ENCODE measurements at regions not wholly inside any gene's neighbourhood (a gene's known extent, or its start where the extent isn't known, plus 50 kb on each side); places are given as distances from the start of the nearest gene placed in this dataset.

DNA sequence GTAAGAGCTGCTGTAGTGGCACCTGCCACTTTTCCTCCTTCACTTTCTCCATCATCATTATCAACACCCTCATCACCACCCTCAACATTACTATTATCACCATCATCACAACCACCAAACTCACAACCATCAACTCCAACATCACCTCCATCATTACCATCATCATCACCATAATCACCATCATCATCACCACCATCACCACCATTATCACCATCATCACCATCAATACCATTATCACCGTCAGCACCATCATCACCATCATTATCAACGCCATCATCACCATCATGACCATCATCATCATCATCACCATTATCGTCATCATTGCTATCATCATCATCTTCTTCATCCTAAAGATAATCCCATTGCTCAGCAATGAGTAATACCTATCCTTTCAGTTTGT is 255.8 kb downstream of the CYRIA start:
- DNase-seq (ENCODE audit: low spot score) = no peak

DNA sequence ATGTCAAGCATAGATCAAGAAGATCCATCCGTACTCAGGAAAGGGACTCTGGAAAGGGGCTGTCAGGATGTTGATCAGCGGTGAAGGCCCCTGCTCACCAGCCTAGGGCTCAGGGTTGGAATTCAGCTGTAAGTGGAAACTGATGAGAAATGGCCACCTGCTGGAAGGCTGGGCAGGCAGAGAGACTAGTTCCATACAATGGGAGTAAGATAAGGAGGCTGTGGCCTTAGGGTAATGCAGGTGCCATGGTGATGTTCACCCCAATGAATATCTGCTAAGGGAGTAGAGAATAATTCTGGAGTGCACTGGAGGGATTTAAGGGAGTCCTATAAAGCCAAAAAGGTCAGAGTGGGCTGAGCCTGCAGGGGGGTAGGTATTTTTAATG is 256.6 kb downstream of the CYRIA start:
- no peak for DNase-seq (ENCODE audit: low spot score)

DNA sequence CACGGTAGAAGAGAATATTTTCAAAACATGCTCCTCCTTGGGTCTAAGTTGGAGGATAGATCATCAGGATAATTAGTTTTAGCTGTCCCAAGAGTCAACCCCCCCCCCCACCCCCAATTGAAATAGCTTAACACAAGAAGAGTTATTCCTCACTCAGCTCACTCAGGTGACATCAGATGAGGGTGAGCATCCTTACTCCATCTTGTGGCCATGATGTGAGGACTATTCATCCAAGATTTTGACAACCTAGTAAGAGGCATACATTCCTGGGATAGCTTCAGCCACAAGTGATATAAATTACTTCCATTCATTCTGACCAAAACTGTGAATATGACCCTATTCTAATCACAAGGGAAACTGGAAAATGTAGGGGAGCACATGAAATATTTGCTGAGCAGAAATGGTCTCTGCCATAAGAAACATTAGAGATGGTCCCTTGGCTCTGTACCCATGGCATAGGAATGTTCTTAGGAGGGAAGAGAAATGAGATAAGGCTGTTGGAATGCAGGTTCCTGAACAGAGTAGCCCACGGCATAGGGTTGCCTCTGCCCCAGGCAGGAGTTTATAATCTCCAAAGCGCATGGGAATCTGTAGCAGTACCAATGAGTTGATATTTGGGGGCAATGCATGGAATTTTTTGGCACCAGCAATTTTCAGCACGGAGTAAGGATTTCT is 257.2 kb downstream of the CYRIA start:
- DNase-seq (ENCODE audit: low spot score) = no peak

DNA sequence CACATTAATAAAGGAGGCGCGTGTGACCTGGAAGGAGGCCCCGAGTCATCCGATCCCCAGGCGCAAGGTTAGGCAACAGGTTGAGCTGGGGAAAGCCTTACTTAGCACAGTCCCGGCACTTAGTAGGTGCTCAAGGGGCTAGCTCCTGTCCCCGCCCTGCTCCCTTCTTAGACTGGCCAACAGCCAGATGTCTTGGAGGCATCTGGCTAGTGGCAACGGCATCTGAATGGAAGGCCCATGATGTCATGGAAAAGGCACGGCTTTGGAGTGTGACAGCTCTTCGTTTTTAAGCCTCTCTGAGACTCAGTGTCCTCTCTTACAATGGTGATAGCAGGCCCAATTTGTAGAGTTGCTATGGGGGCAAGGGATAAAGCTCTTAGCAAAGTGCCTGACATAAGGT is 258.3 kb downstream of the CYRIA start:
- DNase-seq (ENCODE audit: low spot score) = no peak

DNA sequence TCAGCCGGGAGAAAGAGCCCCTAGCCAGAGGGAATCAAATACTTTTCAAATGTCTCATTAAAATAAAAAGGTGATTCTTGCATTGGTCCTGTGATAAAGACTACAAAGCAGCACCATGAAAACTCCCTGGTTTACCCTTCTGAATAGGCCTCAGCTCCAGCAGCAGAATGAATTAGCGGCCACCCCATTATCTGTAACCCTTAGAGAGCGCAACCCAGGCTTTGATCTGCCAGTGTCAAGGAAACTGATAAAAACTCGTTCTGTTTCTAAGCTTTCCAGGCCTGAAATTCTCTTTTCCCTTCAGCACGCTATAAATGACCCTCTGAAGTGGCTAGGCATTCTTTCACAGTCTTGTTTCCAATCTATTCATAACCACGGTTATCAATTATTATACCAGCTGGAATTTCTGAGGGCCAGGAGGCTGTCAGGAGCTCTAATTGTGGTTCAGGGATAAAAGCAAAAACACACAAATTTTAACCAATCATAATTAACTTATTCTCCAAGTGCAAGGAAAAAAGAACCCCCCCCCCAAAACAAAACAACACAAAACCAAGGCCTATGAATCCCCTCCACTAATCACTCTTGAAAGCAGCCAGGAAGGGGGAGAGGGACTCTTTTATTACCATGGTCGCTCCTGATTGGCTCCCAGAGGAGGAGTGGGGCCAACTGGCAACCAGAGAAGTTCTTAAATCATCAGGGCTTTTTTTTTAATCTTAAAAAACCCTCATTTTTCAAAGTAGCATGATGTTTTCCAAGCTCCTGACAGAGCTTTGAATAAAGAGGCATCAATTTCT is 258.9 kb downstream of the CYRIA start:
- no peak for DNase-seq (ENCODE audit: low spot score)

DNA sequence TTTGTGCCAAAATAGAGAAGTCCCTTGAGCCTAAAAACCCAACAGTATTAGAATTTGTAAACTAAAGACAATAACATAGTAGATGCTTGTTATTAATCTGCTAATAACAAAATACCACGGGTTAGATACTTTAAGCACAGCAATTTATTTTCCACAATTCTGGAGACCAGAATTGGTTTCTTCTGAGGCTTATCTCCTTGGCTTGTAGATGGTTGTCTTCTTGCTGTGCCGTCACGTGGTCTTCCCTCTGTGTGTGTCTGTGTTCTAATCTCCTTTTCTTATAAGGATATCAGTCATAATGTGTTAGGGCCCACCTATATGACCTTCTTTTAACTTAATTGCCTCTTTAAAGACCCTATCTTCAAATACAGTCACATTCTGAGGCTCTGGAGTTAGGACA is 260.1 kb downstream of the CYRIA start:
- DNase-seq (ENCODE audit: low spot score) = no peak

DNA sequence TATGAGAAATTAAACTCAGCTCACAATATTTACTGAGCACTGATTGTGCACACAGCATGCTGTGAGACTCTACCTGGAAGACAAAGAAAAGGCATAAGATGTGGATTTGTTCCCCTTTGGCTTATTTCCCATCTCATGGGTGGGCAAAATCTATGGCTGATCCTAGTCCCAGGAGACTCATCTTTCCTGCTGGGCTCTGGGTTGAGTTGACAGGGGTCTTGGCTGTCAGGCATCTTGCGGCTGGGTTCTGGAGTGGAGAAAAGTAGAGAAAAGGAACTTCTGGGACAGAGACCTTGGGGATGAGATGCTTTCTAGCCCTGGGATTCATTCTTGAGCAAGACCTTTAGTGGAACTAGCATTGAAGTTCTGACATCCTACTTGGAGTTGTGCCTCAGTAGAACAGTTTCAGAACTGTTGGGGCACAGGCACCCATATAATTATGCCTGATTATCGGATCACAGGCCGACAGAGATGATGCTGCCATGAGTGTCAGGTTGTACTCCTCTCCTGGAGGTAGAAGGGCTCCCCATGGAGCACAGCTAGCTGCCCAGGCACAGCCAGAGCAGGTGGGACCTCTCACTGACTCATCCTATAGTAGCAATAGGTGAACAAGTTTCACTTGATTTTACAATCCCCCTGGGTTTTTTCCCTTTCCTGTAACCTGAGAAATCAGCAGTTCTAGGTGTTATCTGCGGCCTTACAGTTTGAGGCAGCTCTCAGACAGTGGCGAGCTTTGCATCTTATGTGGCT is 260.9 kb downstream of the CYRIA start:
- no peak for DNase-seq (ENCODE audit: low spot score)

DNA sequence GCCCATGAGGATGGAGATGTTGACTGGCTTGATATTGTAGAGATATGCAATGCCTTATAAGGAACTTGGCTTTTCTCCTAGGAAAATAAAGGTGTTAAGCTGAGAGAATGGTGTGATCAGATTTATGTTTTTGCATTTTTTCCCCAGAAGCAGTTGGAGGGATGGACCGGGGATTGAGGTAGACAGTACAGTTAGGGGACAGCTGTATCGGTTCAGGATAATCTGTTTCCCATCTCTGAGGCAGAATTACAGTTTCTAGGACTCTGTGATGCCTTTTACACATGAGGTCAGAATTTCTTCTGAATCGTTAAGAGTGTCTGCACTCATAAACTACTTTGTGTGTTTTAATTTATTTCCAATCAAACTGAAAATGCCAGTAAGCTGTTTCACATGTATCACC is 261.5 kb downstream of the CYRIA start:
- DNase-seq (ENCODE audit: low spot score) = no peak

DNA sequence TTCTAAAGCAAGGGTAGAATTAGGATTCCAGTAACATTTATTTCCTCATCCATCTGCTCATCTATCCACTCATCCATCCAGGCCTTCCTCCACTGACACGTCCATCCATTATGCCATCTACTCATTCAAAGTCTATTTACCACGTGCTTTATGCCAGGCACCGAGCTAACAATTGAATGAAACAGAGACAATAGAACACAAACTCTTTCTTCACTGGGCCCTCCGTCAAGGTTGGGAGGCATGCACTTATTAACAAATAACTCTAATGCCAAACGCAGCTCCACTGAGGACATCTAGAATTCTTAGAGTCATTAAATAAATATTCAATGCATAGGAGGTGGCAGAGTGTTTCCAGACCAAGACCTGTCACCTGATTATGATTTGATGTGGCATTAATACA is 262.7 kb downstream of the CYRIA start:
- DNase-seq (ENCODE audit: low spot score) = no peak

DNA sequence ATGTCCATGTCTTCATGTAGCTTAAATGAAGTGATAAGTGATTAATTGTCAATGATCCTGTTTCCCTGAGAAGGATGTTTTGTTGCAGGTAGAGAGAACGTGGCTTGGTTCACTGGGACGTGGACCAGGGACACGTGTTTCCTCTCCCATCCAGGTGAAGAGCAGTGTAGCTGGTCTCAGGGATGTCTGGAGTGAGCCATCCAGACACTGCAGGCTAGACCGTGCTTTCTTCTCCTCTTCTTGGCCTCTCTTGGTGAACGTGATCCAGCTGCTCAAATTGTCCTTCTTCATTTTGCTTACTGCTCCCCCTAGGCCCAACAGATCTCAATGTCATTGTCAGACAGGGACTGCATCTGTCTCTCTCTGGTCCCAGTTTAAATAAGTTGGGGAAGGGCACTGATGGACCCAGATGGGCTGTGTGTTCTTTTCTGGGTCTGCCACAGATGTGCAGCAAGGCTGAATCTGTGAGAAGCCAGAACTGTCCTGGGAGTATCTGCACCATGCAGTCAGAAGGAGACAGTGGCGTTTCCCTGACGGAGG is 263.8 kb downstream of the CYRIA start:
- no peak for DNase-seq (ENCODE audit: low spot score)

DNA sequence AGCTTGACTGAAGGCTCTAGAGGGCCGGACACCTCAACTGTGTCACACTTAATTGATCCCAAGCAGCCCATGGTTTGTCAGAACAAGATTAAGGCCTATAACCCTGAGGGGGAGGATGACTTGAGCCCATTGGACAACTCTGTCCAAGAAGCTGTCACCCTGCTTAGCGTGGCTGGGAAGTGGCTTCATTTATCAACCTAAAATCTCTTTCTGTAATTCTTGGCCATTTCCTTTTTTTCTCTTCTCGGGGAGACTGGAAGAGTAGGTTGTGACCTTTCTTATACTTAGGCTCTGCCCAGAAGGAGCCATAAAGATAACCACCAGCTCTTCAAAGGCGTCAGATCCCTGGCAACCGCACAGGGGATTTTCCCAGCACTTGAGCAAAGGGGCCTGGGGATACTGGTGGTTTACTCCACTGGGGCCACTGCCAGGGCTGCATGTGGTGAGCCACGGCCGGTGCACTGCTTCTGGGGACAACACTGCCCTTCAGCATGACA is 265.5 kb downstream of the CYRIA start:
- no peak for DNase-seq (ENCODE audit: low spot score)

DNA sequence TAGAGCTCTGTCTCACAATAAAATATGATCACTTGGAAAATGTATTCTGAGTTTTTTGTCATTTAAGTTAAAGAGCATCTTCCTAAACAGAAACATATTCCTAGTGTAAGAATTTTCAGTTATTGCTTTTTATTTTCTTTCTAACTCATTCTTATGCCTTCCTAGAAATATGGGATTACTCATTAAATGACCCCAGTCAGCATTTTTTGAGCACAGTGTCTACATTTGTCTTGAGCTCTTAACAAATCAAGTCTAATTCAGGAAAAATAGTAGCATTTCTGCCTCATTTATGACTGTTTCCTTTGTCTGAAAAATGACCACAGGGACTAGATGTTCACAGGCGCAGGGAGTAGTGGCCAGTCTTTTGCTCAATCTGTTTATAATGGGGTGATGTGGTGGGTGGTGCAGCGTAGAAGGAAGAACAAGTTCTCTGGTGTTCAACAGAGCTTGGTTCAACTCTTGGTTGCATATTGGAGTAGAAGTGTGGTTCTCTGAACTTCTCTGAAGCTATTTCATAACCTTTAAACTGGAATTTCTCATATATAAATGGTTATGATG is 267.1 kb downstream of the CYRIA start:
- DNase-seq (ENCODE audit: low spot score) = no peak

DNA sequence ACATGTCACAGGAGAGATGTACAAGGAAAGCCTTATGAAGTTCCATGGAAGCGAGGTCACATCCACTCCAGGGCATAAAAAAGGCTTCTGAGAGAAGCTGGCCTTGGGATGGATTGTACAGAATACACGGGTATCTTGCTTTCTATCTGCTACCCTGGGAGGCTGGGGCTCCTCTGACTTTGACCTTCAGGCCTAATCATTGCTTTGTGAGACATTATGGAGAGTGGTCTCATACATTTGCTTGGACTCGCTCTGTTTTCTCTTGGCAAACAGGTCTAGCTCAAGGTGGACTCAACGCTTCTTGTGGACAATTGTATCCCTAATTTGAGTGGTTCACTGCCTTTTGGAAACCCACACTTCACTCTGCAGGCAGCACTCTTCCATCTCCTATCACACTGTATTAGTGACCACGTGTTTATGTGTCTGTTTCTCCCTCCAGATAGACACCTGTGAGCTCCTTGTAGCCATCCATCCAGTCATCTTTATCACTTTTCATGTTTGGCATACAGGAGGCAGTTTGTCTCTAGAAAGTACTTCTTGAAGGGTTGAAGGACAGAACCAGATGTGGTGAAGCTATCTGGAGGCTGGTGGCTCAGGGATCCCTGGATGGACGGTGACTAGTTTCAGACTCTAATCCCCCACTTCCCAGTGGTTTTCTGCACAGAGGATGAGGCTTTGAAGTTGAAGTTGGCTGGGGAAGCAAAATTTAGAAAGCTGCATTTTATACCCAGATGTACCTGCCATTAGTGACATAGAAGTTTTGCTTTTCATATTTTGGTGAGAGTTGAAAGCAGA is 267.8 kb downstream of the CYRIA start:
- DNase-seq (ENCODE audit: low spot score) = no peak

DNA sequence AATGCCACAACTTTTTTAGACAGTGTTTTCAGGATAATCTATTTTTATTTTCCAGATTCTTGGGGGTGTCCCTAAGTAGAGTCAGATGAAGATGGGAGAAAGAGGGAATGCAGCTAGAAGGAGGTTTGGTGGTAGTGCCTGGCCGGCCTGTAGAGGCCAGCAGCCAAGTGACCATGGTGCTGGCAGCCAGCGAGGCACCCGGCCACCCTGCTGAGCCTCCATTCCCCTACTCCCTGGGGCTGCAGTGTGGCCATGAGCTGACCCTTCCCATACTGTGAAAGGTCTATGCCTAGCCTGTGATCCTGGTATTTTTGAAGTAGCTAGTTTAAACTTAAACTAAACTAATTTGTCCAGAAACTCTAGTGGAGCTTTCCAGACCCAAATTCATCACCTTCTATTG is 268.6 kb downstream of the CYRIA start:
- no peak for DNase-seq (ENCODE audit: low spot score)

DNA sequence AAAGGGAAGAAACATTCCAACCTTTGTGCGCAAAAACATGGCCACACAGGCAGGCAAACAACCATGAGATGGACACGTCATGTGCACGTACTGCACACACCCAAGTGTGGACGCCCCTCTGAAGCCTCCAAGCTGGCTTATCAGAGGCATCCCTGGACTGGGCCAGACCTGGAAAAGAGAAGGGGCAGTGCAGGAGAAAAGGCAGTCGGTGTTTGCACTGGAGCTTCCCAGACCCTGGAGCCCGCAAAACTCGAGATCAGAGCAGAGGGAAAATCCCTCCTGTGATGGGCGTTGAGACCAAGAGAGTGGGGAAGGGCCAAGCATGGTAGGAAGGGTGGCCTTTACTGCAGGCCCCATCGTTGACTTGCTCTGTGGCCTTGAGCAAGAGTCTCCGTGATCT is 269.5 kb downstream of the CYRIA start:
- DNase-seq (ENCODE audit: low spot score) = no peak

DNA sequence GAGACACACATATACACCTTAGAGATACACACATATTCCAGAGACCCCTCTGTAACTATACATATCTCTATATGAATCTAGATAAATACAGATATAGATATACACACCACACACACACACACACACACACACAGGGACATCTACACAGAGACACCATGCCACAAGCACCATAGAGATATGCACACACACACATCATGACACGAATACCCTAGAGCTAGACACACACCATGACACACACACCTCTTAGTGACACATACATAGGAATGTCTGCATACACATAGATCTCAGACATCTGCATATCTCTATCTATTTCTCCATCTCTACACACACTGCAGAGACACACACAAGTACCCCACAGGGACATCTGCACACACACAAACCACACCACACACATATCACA is 270.0 kb downstream of the CYRIA start:
- no peak for DNase-seq (ENCODE audit: low spot score)

DNA sequence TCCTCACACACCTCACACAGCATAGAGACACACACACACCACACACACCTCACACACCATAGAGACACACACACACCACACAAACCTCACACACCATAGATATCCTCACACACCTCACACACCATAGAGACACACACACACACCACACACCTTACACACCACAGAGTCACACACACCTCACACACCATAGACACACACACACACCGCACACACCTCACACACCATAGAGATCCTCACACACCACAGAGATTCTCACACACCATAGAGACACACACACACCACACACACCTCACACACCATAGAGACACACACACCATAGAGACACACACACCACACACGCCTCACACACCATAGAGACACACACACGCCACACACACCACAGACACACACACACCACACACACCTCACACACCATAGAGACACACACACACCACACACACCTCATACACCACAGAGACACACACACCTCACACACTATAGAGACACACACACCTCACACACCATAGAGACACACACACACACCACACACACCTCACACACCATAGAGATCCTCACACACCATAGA is 270.6 kb downstream of the CYRIA start:
- DNase-seq (ENCODE audit: low spot score) = no peak

DNA sequence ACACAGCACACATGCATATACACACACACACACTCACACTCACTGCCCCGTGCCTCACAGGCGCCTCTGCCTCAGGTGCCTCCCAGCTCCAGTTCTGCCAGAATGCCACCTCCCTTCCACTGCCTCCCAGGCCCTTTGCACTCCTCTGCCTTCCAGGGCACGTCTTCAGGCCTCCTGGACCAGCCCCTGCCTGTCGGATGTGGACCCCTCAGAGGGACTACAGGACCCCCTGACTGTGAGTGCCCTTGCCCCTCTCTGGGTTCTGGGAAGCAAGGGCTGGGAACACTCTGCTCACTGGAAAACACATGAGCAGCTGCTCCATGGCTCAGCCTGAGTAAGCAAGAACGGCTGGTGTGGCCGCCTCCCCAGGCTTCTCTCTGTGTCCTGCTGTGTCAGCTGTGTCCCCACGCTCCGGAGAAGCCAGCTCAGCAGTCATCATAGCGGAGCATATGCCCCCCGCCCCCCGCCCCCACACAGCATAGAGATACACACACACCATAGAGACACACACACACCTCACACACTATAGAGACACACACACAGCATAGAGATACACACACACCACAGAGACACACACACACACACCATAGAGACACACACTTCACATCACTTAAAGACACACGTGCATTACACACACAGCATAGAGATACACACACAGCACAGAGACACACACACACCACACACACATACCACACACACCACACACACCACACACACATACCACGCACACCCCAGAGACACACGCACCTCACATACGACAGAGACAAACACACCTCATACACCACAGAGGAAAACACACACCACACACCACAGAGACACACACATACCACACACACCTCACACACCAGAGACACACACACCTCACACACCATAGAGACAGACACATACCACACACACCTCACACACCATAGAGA is 271.3 kb downstream of the CYRIA start:
- DNase-seq (ENCODE audit: low spot score) = no peak

DNA sequence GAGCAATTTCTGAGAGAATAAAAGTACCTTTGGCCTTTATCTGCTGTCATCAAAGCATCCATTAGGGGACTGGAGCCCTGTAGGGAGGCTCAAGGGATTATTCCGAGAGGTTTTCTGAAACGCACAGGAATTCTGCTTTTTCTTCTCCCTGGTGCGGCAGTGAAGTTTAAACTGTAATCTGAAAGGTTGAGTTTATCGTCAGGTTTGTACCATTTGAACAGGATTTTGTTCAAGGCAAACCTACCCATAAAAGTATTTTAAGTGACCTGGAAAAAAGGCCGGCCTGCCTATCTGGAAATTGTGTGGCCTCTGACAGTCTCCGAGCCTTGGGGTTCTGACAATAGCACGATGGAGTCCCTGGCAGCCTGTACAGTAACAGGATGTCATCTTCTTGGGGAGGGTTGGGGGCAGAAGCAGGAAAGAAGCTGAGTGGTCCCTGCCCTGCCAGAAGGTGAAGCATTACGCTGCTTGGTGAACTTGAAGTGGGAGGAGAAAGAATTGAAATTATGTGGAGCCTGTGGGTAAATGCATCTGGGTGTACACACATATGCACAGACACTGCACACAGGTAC is 272.0 kb downstream of the CYRIA start:
- no peak for DNase-seq (ENCODE audit: low spot score)
